Stimulated activated naive CD8-positive, alpha-beta T cell treated with anti-CD3 and anti-CD28 coated beads, Interleukin-15, amount 100 ng/mL, for 72 hours (primary cell): ENCODE measurements at regions not wholly inside any gene's neighbourhood (a gene's known extent, or its start where the extent isn't known, plus 50 kb on each side); places are given as distances from the start of the nearest gene placed in this dataset.
"Not testable (repeated sequence)": the region's sequence is repeated elsewhere in the genome, so short reads cannot be mapped to it uniquely, and the experiment has no call there.

Experiments
- ATAC-seq: fragments of 150-1000 bp; cut with Tn5 transposase; 2 replicates; pipeline ENCODE4 v1.10.0; 2021; ENCODE audit warnings: mild to moderate bottlenecking, moderate library complexity
- DNase-seq, 2 donors: peaks; one replicate each; pipeline ENCODE4 v3.0.0; 2021 to 2022
- H3K27ac Mint-ChIP-seq, 2 donors: one replicate each; pipeline ENCODE4 v1.8.0; 2022; ENCODE audit warnings: mild to moderate bottlenecking in 2 of 2, mixed read lengths in 2 of 2, moderate library complexity in 2 of 2
- H3K27me3 Mint-ChIP-seq: one replicate; pipeline ENCODE4 v1.8.0; 2022; ENCODE audit warnings: mixed read lengths
- H3K4me1 Mint-ChIP-seq: one replicate; pipeline ENCODE4 v1.8.0; 2022; ENCODE audit warnings: mild to moderate bottlenecking, mixed read lengths
- H3K4me3 Mint-ChIP-seq, 2 donors: one replicate each; pipeline ENCODE4 v1.8.0; 2022; ENCODE audit warnings: mild to moderate bottlenecking in 2 of 2, mixed read lengths in 2 of 2, moderate library complexity in 1 of 2
- H3K9me3 Mint-ChIP-seq, 2 donors: one replicate each; pipeline ENCODE4 v1.8.0; 2022; ENCODE audit warnings: mixed read lengths in 2 of 2

- H3K9me3 Mint-ChIP-seq, H3K27me3 Mint-ChIP-seq, ATAC-seq, DNase-seq: not testable (repeated sequence)
- Mint-ChIP-seq H3K4me1 (peaks cover 74% of the 10 kb centered on the region), H3K27ac (peak overlapping the region; percentile 57 to 100), H3K4me3 (peak overlapping the region; percentile 84 to 97)
Measured at GRCh38 chr17:77089949-77090348, 50.8 kb upstream of the SEC14L1 start.

DNA sequence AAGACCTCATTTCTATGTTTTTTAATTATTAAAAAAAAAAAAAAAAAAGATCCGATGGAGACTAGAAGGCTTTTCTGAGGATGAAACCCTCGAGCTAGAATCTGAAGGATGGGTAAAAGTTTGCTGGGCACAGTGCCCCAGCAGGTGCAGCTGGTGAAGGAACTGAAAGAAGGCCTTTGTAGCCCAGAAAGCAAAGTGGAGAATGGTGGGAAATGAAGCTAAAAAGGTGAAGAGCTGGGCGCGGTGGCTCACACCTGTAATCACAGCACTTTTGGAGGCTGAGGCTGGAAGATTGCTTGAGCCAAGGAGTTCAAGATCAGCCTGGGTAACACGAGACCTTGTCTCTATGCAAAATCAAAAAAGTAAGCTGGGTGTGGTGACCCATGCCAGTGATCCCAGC, 50.3 kb upstream of the SEC14L1 start:
- ATAC-seq, result no peak
- H3K4me3 Mint-ChIP-seq, result peak overlapping the region; percentile 84 to 97
- peaks cover 78% of the 10 kb centered on the region for H3K4me1 Mint-ChIP-seq

More for the DNA sequence above, 50.3 kb upstream of the SEC14L1 start:
- H3K27ac Mint-ChIP-seq, result peak overlapping the region in 1 of 2 donors; percentile 86
- peaks cover 9% of the 10 kb centered on the region for H3K27me3 Mint-ChIP-seq
- no peak for DNase-seq
- no peaks in the 10 kb centered on the region for H3K9me3 Mint-ChIP-seq
